Loucy (cell line): ENCODE measurements at regions not wholly inside any gene's neighbourhood (a gene's known extent, or its start where the extent isn't known, plus 50 kb on each side); places are given as distances from the start of the nearest gene placed in this dataset.

Experiments used
- H2AFZ ChIP-seq: fragments of 200-600 bp; sonication (generic); 2 replicates; pipeline ENCODE4 v1.6.0; 2016; ENCODE audit warnings: antibody characterized with exemption, mild to moderate bottlenecking, low read length, moderate library complexity
- H3F3A ChIP-seq: fragments of 200-600 bp; 2 replicates; pipeline ENCODE4 v1.6.0; 2016; ENCODE audit warnings: antibody characterized with exemption, low read depth, mild to moderate bottlenecking
- H3K27me3 ChIP-seq: fragments of 200-600 bp; sonication (generic); 2 replicates; pipeline ENCODE4 v1.6.1; 2014; ENCODE audit warnings: low read length, mild to moderate bottlenecking; ENCODE audit not compliant: insufficient read depth, poor library complexity, severe bottlenecking
- H3K36me3 ChIP-seq: fragments of 200-600 bp; sonication (generic); 2 replicates; pipeline ENCODE4 v1.6.1; 2016; ENCODE audit warnings: low read length; ENCODE audit not compliant: insufficient read depth
- H3K4me1 ChIP-seq: fragments of 200-600 bp; sonication (generic); 2 replicates; pipeline ENCODE4 v1.5.1; 2014; ENCODE audit warnings: low read length, mild to moderate bottlenecking; ENCODE audit not compliant: insufficient read depth, poor library complexity, severe bottlenecking
- H3K4me2 ChIP-seq: fragments of 200-600 bp; sonication (generic); 2 replicates; pipeline ENCODE4 v1.6.0; 2014; ENCODE audit warnings: antibody characterized with exemption, low read length, low read depth, mild to moderate bottlenecking; ENCODE audit not compliant: poor library complexity, severe bottlenecking
- H3K4me3 ChIP-seq: fragments of 200-600 bp; sonication (generic); 2 replicates; pipeline ENCODE4 v1.5.1; 2014; ENCODE audit warnings: low read length, mild to moderate bottlenecking, mixed read lengths; ENCODE audit not compliant: poor library complexity, severe bottlenecking
- H3K79me2 ChIP-seq: fragments of 200-600 bp; sonication (generic); 2 replicates; pipeline ENCODE4 v1.6.1; 2014; ENCODE audit warnings: low read length; ENCODE audit not compliant: insufficient read depth
- H3K9ac ChIP-seq: fragments of 200-600 bp; sonication (generic); 2 replicates; pipeline ENCODE4 v1.6.0; 2014; ENCODE audit warnings: mild to moderate bottlenecking, low read depth, low read length, moderate library complexity; ENCODE audit not compliant: poor library complexity, severe bottlenecking
- H3K9me2 ChIP-seq: fragments of 200-600 bp; sonication (generic); replicated peaks from 2 replicates; pipeline ENCODE4 v1.6.1; 2016; ENCODE audit warnings: low read depth, low read length, mixed read lengths
- H3K9me3 ChIP-seq: fragments of 200-600 bp; sonication (generic); 2 replicates; pipeline ENCODE4 v1.6.1; 2014; ENCODE audit warnings: mild to moderate bottlenecking, antibody characterized with exemption, low read length, low read depth; ENCODE audit not compliant: insufficient read depth
- H4K20me1 ChIP-seq: fragments of 200-600 bp; sonication (generic); 2 replicates; pipeline ENCODE4 v1.6.0; 2014; ENCODE audit warnings: antibody characterized with exemption, low read length, mild to moderate bottlenecking; ENCODE audit not compliant: insufficient read depth, poor library complexity, severe bottlenecking
- EZH2phosphoT487 ChIP-seq: fragments of 200-600 bp; IDR thresholded peaks from 2 replicates; pipeline ENCODE4 v1.6.1; 2018; ENCODE audit warnings: antibody characterized with exemption, mild to moderate bottlenecking, moderate library complexity, borderline replicate concordance
- TF ChIP-seq, protein P1 (sequence below): fragments of 200-600 bp; sonication (generic); conservative IDR thresholded peaks from 2 replicates; pipeline ENCODE4 v1.5.1; 2014; ENCODE audit warnings: mild to moderate bottlenecking, antibody characterized with exemption, low read length

- no peak overlapping the region; the same call in 1 of the 2 replicates for H2AFZ ChIP-seq
These were observed 100.5 kb upstream of the NECTIN3 start for GRCh38 chr3:110971010-110971601.

DNA sequence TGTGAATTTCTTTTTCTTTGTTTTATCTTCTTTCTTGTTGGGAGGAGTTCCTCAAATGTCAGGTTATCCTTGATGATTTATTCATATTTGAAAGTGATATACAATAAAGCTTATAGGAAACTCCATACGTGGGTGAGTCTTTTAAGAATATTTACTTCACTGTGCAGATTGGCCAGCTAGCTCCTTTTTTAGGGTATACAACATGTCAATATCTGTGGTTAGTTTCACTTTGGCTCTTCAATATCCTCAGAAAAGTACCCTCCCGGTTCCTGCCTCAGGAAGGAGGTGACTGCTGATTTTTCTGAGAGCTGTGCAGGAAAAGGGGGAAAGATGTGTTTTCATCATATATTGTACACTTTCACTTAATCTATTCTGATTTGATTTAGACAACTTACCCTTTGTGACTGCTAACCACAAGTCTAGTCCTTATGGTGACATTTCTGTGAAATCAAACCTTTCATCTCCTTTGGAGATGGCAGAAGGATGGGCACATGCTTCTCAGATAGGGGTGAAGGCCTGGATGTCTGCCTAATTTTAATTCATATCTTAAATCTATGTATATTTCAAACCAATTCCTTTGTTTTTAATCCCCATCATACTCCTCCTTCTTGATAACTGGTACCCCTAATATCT is 98.2 kb upstream of the NECTIN3 start:
- no peaks in the 10 kb centered on the region for H3K27me3 ChIP-seq
- no peaks in the 10 kb centered on the region for H3K79me2 ChIP-seq
- TF ChIP-seq EZH2phosphoT487 = no peak
- TF ChIP-seq, protein P1, sequence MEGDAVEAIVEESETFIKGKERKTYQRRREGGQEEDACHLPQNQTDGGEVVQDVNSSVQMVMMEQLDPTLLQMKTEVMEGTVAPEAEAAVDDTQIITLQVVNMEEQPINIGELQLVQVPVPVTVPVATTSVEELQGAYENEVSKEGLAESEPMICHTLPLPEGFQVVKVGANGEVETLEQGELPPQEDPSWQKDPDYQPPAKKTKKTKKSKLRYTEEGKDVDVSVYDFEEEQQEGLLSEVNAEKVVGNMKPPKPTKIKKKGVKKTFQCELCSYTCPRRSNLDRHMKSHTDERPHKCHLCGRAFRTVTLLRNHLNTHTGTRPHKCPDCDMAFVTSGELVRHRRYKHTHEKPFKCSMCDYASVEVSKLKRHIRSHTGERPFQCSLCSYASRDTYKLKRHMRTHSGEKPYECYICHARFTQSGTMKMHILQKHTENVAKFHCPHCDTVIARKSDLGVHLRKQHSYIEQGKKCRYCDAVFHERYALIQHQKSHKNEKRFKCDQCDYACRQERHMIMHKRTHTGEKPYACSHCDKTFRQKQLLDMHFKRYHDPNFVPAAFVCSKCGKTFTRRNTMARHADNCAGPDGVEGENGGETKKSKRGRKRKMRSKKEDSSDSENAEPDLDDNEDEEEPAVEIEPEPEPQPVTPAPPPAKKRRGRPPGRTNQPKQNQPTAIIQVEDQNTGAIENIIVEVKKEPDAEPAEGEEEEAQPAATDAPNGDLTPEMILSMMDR = no peak
- H3K9ac ChIP-seq = no peak overlapping the region
- no peak overlapping the region for H3K4me3 ChIP-seq
- H3K4me1 ChIP-seq = no peaks in the 10 kb centered on the region
- H4K20me1 ChIP-seq = no peaks in the 10 kb centered on the region
- no peaks in the 10 kb centered on the region for H3F3A ChIP-seq
- no peak overlapping the region for H2AFZ ChIP-seq
- no peak overlapping the region for H3K4me2 ChIP-seq
- no peaks in the 10 kb centered on the region for H3K9me3 ChIP-seq
- H3K9me2 ChIP-seq = no peaks in the 10 kb centered on the region
- no peaks in the 10 kb centered on the region for H3K36me3 ChIP-seq

More at GRCh38 chr3:110971010-110971601, 100.5 kb upstream of the NECTIN3 start:
- H3K4me1 ChIP-seq = no peaks in the 10 kb centered on the region
- no peaks in the 10 kb centered on the region for H3K36me3 ChIP-seq
- no peak overlapping the region for H3K9ac ChIP-seq
- no peak overlapping the region for H3K4me3 ChIP-seq
- no peaks in the 10 kb centered on the region for H3K79me2 ChIP-seq
- no peaks in the 10 kb centered on the region for H3K9me3 ChIP-seq
- no peak for TF ChIP-seq EZH2phosphoT487
- TF ChIP-seq, protein P1 = no peak
- no peaks in the 10 kb centered on the region for H4K20me1 ChIP-seq
- H3K4me2 ChIP-seq = no peak overlapping the region
- no peaks in the 10 kb centered on the region for H3K27me3 ChIP-seq
- no peaks in the 10 kb centered on the region for H3F3A ChIP-seq
- no peaks in the 10 kb centered on the region for H3K9me2 ChIP-seq

- TF ChIP-seq, protein P1 = no peak
- TF ChIP-seq EZH2phosphoT487 = no peak
- no peak overlapping the region for H2AFZ ChIP-seq
These were observed 96.7 kb upstream of the NECTIN3 start for GRCh38 chr3:110974902-110975301.

More at GRCh38 chr3:110974902-110975301, 96.7 kb upstream of the NECTIN3 start:
- Histone ChIP-seq H3K9me2 (no peaks in the 10 kb centered on the region), H3K4me3 (no peak overlapping the region), H4K20me1 (no peaks in the 10 kb centered on the region), H3K27me3 (no peaks in the 10 kb centered on the region), H3K9ac (no peak overlapping the region), H3F3A (no peaks in the 10 kb centered on the region), H3K4me1 (no peaks in the 10 kb centered on the region), H3K4me2 (no peak overlapping the region), H3K9me3 (no peaks in the 10 kb centered on the region), H3K36me3 (no peaks in the 10 kb centered on the region), H3K79me2 (no peaks in the 10 kb centered on the region)
